Right kidney (tissue), 1 donor: ENCODE measurements at regions not wholly inside any gene's neighbourhood (a gene's known extent, or its start where the extent isn't known, plus 50 kb on each side); places are given as distances from the start of the nearest gene placed in this dataset.

Experiments
- DNase-seq: peaks from one replicate; pipeline ENCODE4 v3.0.0-alpha.2; 2016

- DNase-seq: no peak
These were observed 1293.4 kb downstream of the TBC1D22A start for GRCh38 chr22:48055827-48056226.

GRCh38 chr22:48055185-48055584 lies 1292.7 kb downstream of the TBC1D22A start:
- DNase-seq: no peak

- no peak for DNase-seq
These were observed 1292.1 kb downstream of the TBC1D22A start for GRCh38 chr22:48054596-48054995.

- DNase-seq: no peak
These were observed 1291.5 kb downstream of the TBC1D22A start for GRCh38 chr22:48053973-48054372.

GRCh38 chr22:48053486-48053885 lies 1291.0 kb downstream of the TBC1D22A start:
- no peak for DNase-seq

GRCh38 chr22:48052621-48052890 lies 1290.1 kb downstream of the TBC1D22A start:
- DNase-seq: no peak

GRCh38 chr22:48051796-48052620 lies 1289.6 kb downstream of the TBC1D22A start:
- DNase-seq: no peak

- no peak for DNase-seq
These were observed 1288.4 kb downstream of the TBC1D22A start for GRCh38 chr22:48050836-48051235.

- DNase-seq: no peak
These were observed 1286.7 kb downstream of the TBC1D22A start for GRCh38 chr22:48049116-48049515.

- DNase-seq: no peak
These were observed 1285.5 kb downstream of the TBC1D22A start for GRCh38 chr22:48047722-48048500.

GRCh38 chr22:48045369-48045768 lies 1282.9 kb downstream of the TBC1D22A start:
- no peak for DNase-seq

- DNase-seq: no peak
These were observed 1282.1 kb downstream of the TBC1D22A start for GRCh38 chr22:48044487-48045060.

- DNase-seq: no peak
These were observed 1281.1 kb downstream of the TBC1D22A start for GRCh38 chr22:48043581-48043980.

GRCh38 chr22:48042621-48043395 lies 1280.4 kb downstream of the TBC1D22A start:
- DNase-seq: no peak

GRCh38 chr22:48039326-48039725 lies 1276.9 kb downstream of the TBC1D22A start:
- DNase-seq: no peak

GRCh38 chr22:48037618-48038017 lies 1275.2 kb downstream of the TBC1D22A start:
- DNase-seq: no peak

GRCh38 chr22:48035897-48036296 lies 1273.4 kb downstream of the TBC1D22A start:
- no peak for DNase-seq

GRCh38 chr22:48031589-48031988 lies 1269.1 kb downstream of the TBC1D22A start:
- DNase-seq: no peak

GRCh38 chr22:48025096-48025495 lies 1262.6 kb downstream of the TBC1D22A start:
- no peak for DNase-seq

GRCh38 chr22:48021991-48022401 lies 1259.5 kb downstream of the TBC1D22A start:
- no peak for DNase-seq

GRCh38 chr22:48018346-48018745 lies 1255.9 kb downstream of the TBC1D22A start:
- no peak for DNase-seq

- peak; percentile 39 for DNase-seq
These were observed 1253.3 kb downstream of the TBC1D22A start for GRCh38 chr22:48015701-48016100.

- DNase-seq: no peak
These were observed 1242.5 kb downstream of the TBC1D22A start for GRCh38 chr22:48004936-48005335.
